ENCODE measurements at regions not wholly inside any gene's neighbourhood (a gene's known extent, or its start where the extent isn't known, plus 50 kb on each side); places are given as distances from the start of the nearest gene placed in this dataset.

- no peak for DNase-seq
These were observed 112.2 kb downstream of the TRIB2 start for GRCh38 chr2:12828980-12829379.

GRCh38 chr2:12831016-12831415 lies 114.3 kb downstream of the TRIB2 start:
- no peak for DNase-seq

GRCh38 chr2:12834239-12834638 lies 117.5 kb downstream of the TRIB2 start:
- no peak for DNase-seq

- no peak for DNase-seq
These were observed 119.0 kb downstream of the TRIB2 start for GRCh38 chr2:12835733-12836132.

- DNase-seq = no peak
These were observed 122.6 kb downstream of the TRIB2 start for GRCh38 chr2:12839339-12839738.

GRCh38 chr2:12841021-12841420 lies 124.3 kb downstream of the TRIB2 start:
- DNase-seq = no peak

GRCh38 chr2:12842917-12843316 lies 126.2 kb downstream of the TRIB2 start:
- no peak for DNase-seq

- no peak for DNase-seq
These were observed 127.8 kb downstream of the TRIB2 start for GRCh38 chr2:12844511-12844910.

- no peak for DNase-seq
These were observed 131.2 kb downstream of the TRIB2 start for GRCh38 chr2:12847694-12848575.

GRCh38 chr2:12852135-12852534 lies 135.4 kb downstream of the TRIB2 start:
- no peak for DNase-seq

- no peak for DNase-seq
These were observed 137.3 kb downstream of the TRIB2 start for GRCh38 chr2:12854001-12854530.

GRCh38 chr2:12855508-12855907 lies 138.8 kb downstream of the TRIB2 start:
- DNase-seq = no peak

- no peak for DNase-seq
These were observed 140.3 kb downstream of the TRIB2 start for GRCh38 chr2:12856934-12857601.

GRCh38 chr2:12857891-12858290 lies 141.2 kb downstream of the TRIB2 start:
- no peak for DNase-seq

GRCh38 chr2:12858786-12859185 lies 142.1 kb downstream of the TRIB2 start:
- no peak for DNase-seq

GRCh38 chr2:12861344-12861930 lies 144.7 kb downstream of the TRIB2 start:
- no peak for DNase-seq

- DNase-seq = no peak
These were observed 145.8 kb downstream of the TRIB2 start for GRCh38 chr2:12862541-12862940.

GRCh38 chr2:12863937-12864336 lies 147.2 kb downstream of the TRIB2 start:
- no peak for DNase-seq

- no peak for DNase-seq
These were observed 151.0 kb downstream of the TRIB2 start for GRCh38 chr2:12867631-12868287.

- no peak for DNase-seq
These were observed 154.0 kb downstream of the TRIB2 start for GRCh38 chr2:12870692-12871091.

GRCh38 chr2:12871694-12872315 lies 155.1 kb downstream of the TRIB2 start:
- no peak for DNase-seq

- no peak for DNase-seq
These were observed 161.0 kb downstream of the TRIB2 start for GRCh38 chr2:12877761-12878160.

- no peak for DNase-seq
These were observed 162.9 kb downstream of the TRIB2 start for GRCh38 chr2:12879649-12880048.
